OCI-LY7 (cell line): ENCODE measurements at regions not wholly inside any gene's neighbourhood (a gene's known extent, or its start where the extent isn't known, plus 50 kb on each side); places are given as distances from the start of the nearest gene placed in this dataset.

Source experiments
- BruUV-seq: library from RNA; stranded (reverse); fragments of 400-500 nt; replicated peaks from 2 replicates; lab custom pipeline; 2021; lab: Mats Ljungman, UMichigan
- CTCF ChIA-PET: fragments of 300-600 bp; sonication (Branson Sonifier 250); formaldehyde crosslinking; loops from one replicate; lab custom pipeline; 2022; ENCODE audit warnings: antibody characterized with exemption; ENCODE audit not compliant: unreplicated experiment; lab: Charles Lee
- POLR2A ChIA-PET: fragments of 300-600 bp; sonication (Branson Sonifier 250); formaldehyde crosslinking; loops from one replicate; lab custom pipeline; 2022; ENCODE audit warnings: antibody characterized with exemption; lab: Charles Lee
- DNase-seq: peaks from one replicate; pipeline ENCODE4 v3.0.0-alpha.2; 2015; ENCODE audit warnings: low spot score
- H2AFZ ChIP-seq: fragments of 200-600 bp; sonication (generic), shearing (Covaris generic); 2 replicates; pipeline ENCODE4 v1.6.1; 2014; ENCODE audit warnings: mild to moderate bottlenecking, antibody characterized with exemption, low read length, moderate library complexity
- H3K27ac ChIP-seq: fragments of 200-600 bp; sonication (generic); 2 replicates; pipeline ENCODE4 v1.5.1; 2014; ENCODE audit warnings: mixed run types, low read depth, mild to moderate bottlenecking, moderate library complexity, low read length, inconsistent platforms; ENCODE audit not compliant: poor library complexity, severe bottlenecking
- H3K36me3 ChIP-seq: fragments of 200-600 bp; sonication (generic); 2 replicates; pipeline ENCODE4 v1.6.1; 2014; ENCODE audit warnings: mild to moderate bottlenecking, antibody characterized with exemption, low read length, moderate library complexity, mixed read lengths; ENCODE audit not compliant: insufficient read depth
- H3K4me1 ChIP-seq: fragments of 200-600 bp; sonication (generic); 2 replicates; pipeline ENCODE4 v1.5.1; 2014; ENCODE audit warnings: mild to moderate bottlenecking, low read length; ENCODE audit not compliant: insufficient read depth, poor library complexity, severe bottlenecking
- H3K4me2 ChIP-seq: fragments of 200-600 bp; sonication (generic); 2 replicates; pipeline ENCODE4 v1.6.1; 2014; ENCODE audit warnings: mild to moderate bottlenecking, low read length
- H3K4me3 ChIP-seq: fragments of 200-600 bp; sonication (generic); 2 replicates; pipeline ENCODE4 v1.5.1; 2014; ENCODE audit warnings: mild to moderate bottlenecking, low read depth, low read length; ENCODE audit not compliant: poor library complexity, severe bottlenecking
- H3K79me2 ChIP-seq: fragments of 200-600 bp; sonication (generic); 2 replicates; pipeline ENCODE4 v1.6.1; 2016; ENCODE audit warnings: low read depth, mild to moderate bottlenecking, low read length, moderate library complexity, mixed read lengths; ENCODE audit not compliant: insufficient read depth
- H3K9me2 ChIP-seq: fragments of 200-600 bp; sonication (generic); 2 replicates; pipeline ENCODE4 v1.6.1; 2016; ENCODE audit warnings: mild to moderate bottlenecking, low read length, mixed read lengths; ENCODE audit not compliant: insufficient read depth
- H3K9me3 ChIP-seq: fragments of 200-600 bp; sonication (generic); 2 replicates; pipeline ENCODE4 v1.6.1; 2014; ENCODE audit warnings: mild to moderate bottlenecking, mixed run types, low read length, mixed read lengths
- H4K20me1 ChIP-seq: fragments of 200-600 bp; sonication (generic); 2 replicates; pipeline ENCODE4 v1.6.1; 2014; ENCODE audit warnings: mild to moderate bottlenecking, antibody characterized with exemption, low read length, moderate library complexity, mixed read lengths; ENCODE audit not compliant: insufficient read depth
- EZH2phosphoT487 ChIP-seq: fragments of 200-600 bp; sonication (generic); IDR thresholded peaks from 2 replicates; pipeline ENCODE4 v1.6.1; 2018; ENCODE audit warnings: low read depth, borderline replicate concordance, mild to moderate bottlenecking, mixed run types, antibody characterized with exemption, low read length, moderate library complexity, mixed read lengths
- intact Hi-C: fragments of 100-400 bp; cut with micrococcal nuclease; formaldehyde crosslinking; loops from one replicate; pipeline ENCODE4 v1.10.0; 2022; ENCODE audit not compliant: unreplicated experiment
- TF ChIP-seq, protein P1 (sequence below): fragments of 200-600 bp; sonication (generic); conservative IDR thresholded peaks from 2 replicates; pipeline ENCODE4 v1.5.1; 2014; ENCODE audit warnings: mild to moderate bottlenecking, antibody characterized with exemption, low read length, moderate library complexity, mixed read lengths

DNA sequence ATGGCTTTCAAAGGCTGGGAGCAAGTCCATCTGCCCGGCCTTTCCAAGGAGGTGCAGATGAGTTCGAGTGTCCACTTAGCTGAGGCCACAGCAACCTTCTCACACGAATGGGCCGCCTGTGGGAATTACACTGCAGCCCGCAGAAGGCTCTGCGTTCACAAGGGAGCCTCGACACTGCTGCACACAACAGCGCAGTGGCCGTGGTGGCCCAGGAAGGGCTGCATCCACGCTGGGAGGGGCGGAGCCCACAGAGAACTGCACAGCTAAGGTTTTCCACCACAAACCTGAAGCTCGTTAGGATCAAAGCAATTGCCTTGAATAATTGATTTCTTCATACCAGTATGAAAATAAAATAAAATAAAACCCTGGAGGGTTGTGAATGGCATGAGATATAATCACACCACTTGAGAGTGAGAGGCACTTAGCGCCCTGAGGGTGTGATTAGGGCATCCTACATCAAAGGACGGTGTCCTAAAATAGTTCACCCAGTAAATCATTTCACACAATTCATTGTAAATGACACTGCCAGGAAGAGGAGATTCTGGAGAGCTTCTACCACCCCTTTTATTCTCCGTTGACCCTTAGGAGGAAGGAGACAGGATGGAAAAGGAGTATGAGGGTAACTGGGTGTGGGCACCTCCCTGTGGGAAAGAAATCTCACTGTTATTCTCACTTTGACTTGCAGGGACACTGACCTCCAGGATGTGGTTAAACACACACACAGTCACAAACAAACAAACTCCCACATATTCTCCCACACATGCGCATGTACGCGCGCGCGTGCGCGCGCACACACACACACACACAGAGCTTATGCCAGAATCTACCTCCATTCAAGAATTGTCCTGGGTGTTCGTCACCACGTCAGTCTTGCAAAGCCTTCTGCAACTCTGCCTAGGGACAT is 256.6 kb upstream of the ID2 start:
- no TSS peak for BruUV-seq
- H3K9me3 ChIP-seq: no peaks in the 10 kb centered on the region
- TF ChIP-seq, protein P1, sequence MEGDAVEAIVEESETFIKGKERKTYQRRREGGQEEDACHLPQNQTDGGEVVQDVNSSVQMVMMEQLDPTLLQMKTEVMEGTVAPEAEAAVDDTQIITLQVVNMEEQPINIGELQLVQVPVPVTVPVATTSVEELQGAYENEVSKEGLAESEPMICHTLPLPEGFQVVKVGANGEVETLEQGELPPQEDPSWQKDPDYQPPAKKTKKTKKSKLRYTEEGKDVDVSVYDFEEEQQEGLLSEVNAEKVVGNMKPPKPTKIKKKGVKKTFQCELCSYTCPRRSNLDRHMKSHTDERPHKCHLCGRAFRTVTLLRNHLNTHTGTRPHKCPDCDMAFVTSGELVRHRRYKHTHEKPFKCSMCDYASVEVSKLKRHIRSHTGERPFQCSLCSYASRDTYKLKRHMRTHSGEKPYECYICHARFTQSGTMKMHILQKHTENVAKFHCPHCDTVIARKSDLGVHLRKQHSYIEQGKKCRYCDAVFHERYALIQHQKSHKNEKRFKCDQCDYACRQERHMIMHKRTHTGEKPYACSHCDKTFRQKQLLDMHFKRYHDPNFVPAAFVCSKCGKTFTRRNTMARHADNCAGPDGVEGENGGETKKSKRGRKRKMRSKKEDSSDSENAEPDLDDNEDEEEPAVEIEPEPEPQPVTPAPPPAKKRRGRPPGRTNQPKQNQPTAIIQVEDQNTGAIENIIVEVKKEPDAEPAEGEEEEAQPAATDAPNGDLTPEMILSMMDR: no peak
- TF ChIP-seq EZH2phosphoT487: no peak
- no peaks in the 10 kb centered on the region for H3K36me3 ChIP-seq
- ChIA-PET CTCF (no interaction called here), POLR2A (no interaction called here)
- no peak overlapping the region for H3K27ac ChIP-seq
- no peaks in the 10 kb centered on the region for H3K79me2 ChIP-seq
- no peak overlapping the region for H2AFZ ChIP-seq
- no peak for DNase-seq
- H3K9me2 ChIP-seq: no peaks in the 10 kb centered on the region
- H3K4me3 ChIP-seq: no peak overlapping the region
- H4K20me1 ChIP-seq: no peaks in the 10 kb centered on the region
- no peak overlapping the region for H3K4me2 ChIP-seq
- H3K4me1 ChIP-seq: peaks cover 17% of the 10 kb centered on the region
- intact Hi-C loops: no loop called here

DNA sequence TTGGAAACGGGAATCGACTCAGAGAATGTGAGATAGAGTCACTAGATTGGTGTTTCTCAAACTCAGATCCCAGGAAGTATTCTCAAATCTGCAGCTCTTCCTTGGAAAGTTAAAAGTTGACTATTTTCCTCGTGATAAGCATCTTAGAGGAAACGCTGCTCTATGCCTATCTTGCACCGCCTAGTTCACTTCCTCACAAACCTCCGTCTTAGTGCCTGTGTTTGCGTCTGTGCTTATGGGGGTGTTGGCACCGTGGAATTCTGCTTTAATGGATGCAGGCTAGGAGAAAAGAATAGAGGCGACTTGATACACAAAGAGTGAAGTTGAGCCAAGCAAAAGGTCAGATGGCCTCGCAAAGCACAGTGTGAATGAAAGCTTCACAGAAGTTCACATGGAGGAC is 255.3 kb upstream of the ID2 start:
- H3K79me2 ChIP-seq: no peaks in the 10 kb centered on the region
- intact Hi-C loops: no loop called here
- POLR2A ChIA-PET: no interaction called here
- H2AFZ ChIP-seq: no peak overlapping the region
- no peak for TF ChIP-seq EZH2phosphoT487
- TF ChIP-seq, protein P1: no peak
- H3K36me3 ChIP-seq: no peaks in the 10 kb centered on the region
- no peak overlapping the region for H3K4me3 ChIP-seq
- H3K4me2 ChIP-seq: no peak overlapping the region
- no peak overlapping the region for H3K27ac ChIP-seq
- H3K4me1 ChIP-seq: peaks cover 16% of the 10 kb centered on the region
- no peaks in the 10 kb centered on the region for H4K20me1 ChIP-seq
- no peaks in the 10 kb centered on the region for H3K9me3 ChIP-seq
- BruUV-seq: no TSS peak
- DNase-seq: no peak
- CTCF ChIA-PET: no interaction called here
- H3K9me2 ChIP-seq: no peaks in the 10 kb centered on the region

DNA sequence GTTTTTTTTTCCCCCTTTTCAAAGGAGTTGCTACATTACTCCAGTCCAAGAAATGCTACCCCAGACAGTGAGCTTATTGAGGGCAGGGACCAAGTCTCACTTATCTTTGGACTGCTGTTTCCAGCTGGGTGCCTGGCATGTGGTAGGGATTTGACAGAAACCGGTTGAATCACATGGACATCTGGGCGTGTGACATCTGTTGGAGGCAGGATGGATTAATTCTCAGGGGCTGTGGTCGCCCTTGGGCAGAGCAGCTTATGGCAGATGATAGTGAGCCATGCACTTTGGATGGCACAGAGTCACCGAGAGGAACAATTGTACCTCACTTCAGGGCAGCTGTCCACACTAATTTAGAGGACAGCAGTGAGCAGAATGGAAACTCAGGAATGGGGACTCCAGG is 254.6 kb upstream of the ID2 start:
- no peaks in the 10 kb centered on the region for H3K9me3 ChIP-seq
- H3K27ac ChIP-seq: no peak overlapping the region
- no peak overlapping the region for H2AFZ ChIP-seq
- CTCF ChIA-PET: no interaction called here
- POLR2A ChIA-PET: no interaction called here
- H3K4me3 ChIP-seq: no peak overlapping the region
- no peaks in the 10 kb centered on the region for H4K20me1 ChIP-seq
- H3K9me2 ChIP-seq: no peaks in the 10 kb centered on the region
- no TSS peak for BruUV-seq
- TF ChIP-seq, protein P1: no peak
- no peak for TF ChIP-seq EZH2phosphoT487
- peaks cover 13% of the 10 kb centered on the region for H3K4me1 ChIP-seq
- H3K79me2 ChIP-seq: no peaks in the 10 kb centered on the region
- intact Hi-C loops: no loop called here
- H3K36me3 ChIP-seq: no peaks in the 10 kb centered on the region
- no peak for DNase-seq
- H3K4me2 ChIP-seq: no peak overlapping the region
